Mesenchymal stem cell (in vitro differentiated cells and primary cell): ENCODE measurements at regions not wholly inside any gene's neighbourhood (a gene's known extent, or its start where the extent isn't known, plus 50 kb on each side); places are given as distances from the start of the nearest gene placed in this dataset.
"Not testable (repeated sequence)": the region's sequence is repeated elsewhere in the genome, so short reads cannot be mapped to it uniquely, and the experiment has no call there.

Experiments used
- DNase-seq: peaks from one replicate; pipeline ENCODE4 v3.0.0-alpha.2; 2013
- H2AFZ ChIP-seq: one replicate; pipeline ENCODE4 v1.6.1; 2013; ENCODE audit warnings: low read depth, mild to moderate bottlenecking, control low read depth, inconsistent platforms, low read length, moderate library complexity
- H2AK5ac ChIP-seq: 2 replicates; pipeline ENCODE4 v1.6.1; 2013; ENCODE audit warnings: low read length, moderate library complexity, mild to moderate bottlenecking, inconsistent platforms; ENCODE audit not compliant: severe bottlenecking
- H2BK120ac ChIP-seq: one replicate; pipeline ENCODE4 v1.6.1; 2013; ENCODE audit warnings: low read depth, mild to moderate bottlenecking, inconsistent platforms, low read length, moderate library complexity
- H2BK12ac ChIP-seq, 2 experiments: one replicate each; pipeline ENCODE4 v1.6.1; 2013; ENCODE audit warnings: inconsistent platforms in 2 of 2, low read length in 2 of 2, mild to moderate bottlenecking in 2 of 2, moderate library complexity in 2 of 2, control low read depth in 1 of 2
- H2BK15ac ChIP-seq: one replicate; pipeline ENCODE4 v1.6.1; 2013; ENCODE audit warnings: mild to moderate bottlenecking, low read depth, inconsistent platforms; ENCODE audit not compliant: poor library complexity, severe bottlenecking
- H2BK5ac ChIP-seq: 2 replicates; pipeline ENCODE4 v1.6.1; 2013; ENCODE audit warnings: low read depth, mild to moderate bottlenecking, low read length, control low read depth, inconsistent platforms; ENCODE audit not compliant: poor library complexity, severe bottlenecking
- H3K14ac ChIP-seq, 2 experiments: one replicate each; pipeline ENCODE4 v1.6.1; 2013; ENCODE audit warnings: inconsistent platforms in 2 of 2, low read length in 2 of 2, control low read depth in 1 of 2, mild to moderate bottlenecking in 1 of 2, moderate library complexity in 1 of 2
- H3K18ac ChIP-seq, 2 experiments: one replicate each; pipeline ENCODE4 v1.6.1; 2013; ENCODE audit warnings: inconsistent platforms in 2 of 2, low read length in 2 of 2, control low read depth in 1 of 2, low read depth in 1 of 2, mild to moderate bottlenecking in 1 of 2
- H3K23ac ChIP-seq, 2 experiments: one replicate each; pipeline ENCODE4 v1.6.1; 2013; ENCODE audit warnings: inconsistent platforms in 2 of 2, low read length in 2 of 2, mild to moderate bottlenecking in 2 of 2, moderate library complexity in 2 of 2, control low read depth in 1 of 2
- H3K27ac ChIP-seq: 2 replicates; pipeline ENCODE4 v1.5.1; 2013; ENCODE audit warnings: mild to moderate bottlenecking, moderate library complexity, low read length, control low read depth, inconsistent platforms; ENCODE audit not compliant: poor library complexity, severe bottlenecking
- H3K27me3 ChIP-seq, 2 experiments: 2 replicates each; pipeline versions ENCODE4 v1.6.1 to v1.7.0; 2013; ENCODE audit warnings: low read length in 2 of 2, mild to moderate bottlenecking in 2 of 2, moderate library complexity in 2 of 2, control low read depth in 1 of 2, inconsistent platforms in 1 of 2; ENCODE audit not compliant: control insufficient read depth in 1 of 2, insufficient read depth in 1 of 2
- H3K36me3 ChIP-seq, 2 experiments: 2 replicates each; pipeline versions ENCODE4 v1.6.1 to v1.7.0; 2013; ENCODE audit warnings: low read length in 2 of 2, control low read depth in 1 of 2, inconsistent platforms in 1 of 2, low read depth in 1 of 2, mild to moderate bottlenecking in 1 of 2; ENCODE audit not compliant: insufficient read depth in 2 of 2, control insufficient read depth in 1 of 2
- H3K4ac ChIP-seq, 2 experiments: one replicate each; pipeline ENCODE4 v1.6.1; 2013; ENCODE audit warnings: inconsistent platforms in 2 of 2, low read length in 2 of 2, mild to moderate bottlenecking in 2 of 2, moderate library complexity in 2 of 2, control low read depth in 1 of 2, low read depth in 1 of 2
- H3K4me1 ChIP-seq: 2 replicates; pipeline ENCODE4 v1.6.1; 2013; ENCODE audit warnings: low read depth, low read length, control low read depth; ENCODE audit not compliant: control insufficient read depth, insufficient read depth
- H3K4me2 ChIP-seq: 2 replicates; pipeline ENCODE4 v1.6.1; 2013; ENCODE audit warnings: low read length, mild to moderate bottlenecking, inconsistent platforms; ENCODE audit not compliant: poor library complexity, severe bottlenecking
- H3K4me3 ChIP-seq, 2 experiments: 2 replicates each; pipeline versions ENCODE4 v1.5.1 to v1.7.0; 2013; ENCODE audit warnings: low read length in 2 of 2, mild to moderate bottlenecking in 2 of 2, control low read depth in 1 of 2, low read depth in 1 of 2; ENCODE audit not compliant: insufficient read depth in 1 of 2
- H3K79me1 ChIP-seq: replicated peaks from 2 replicates; pipeline ENCODE4 v1.6.1; 2013; ENCODE audit warnings: mild to moderate bottlenecking, control low read depth, low read length, inconsistent platforms; ENCODE audit not compliant: poor library complexity, severe bottlenecking
- H3K9ac ChIP-seq: 2 replicates; pipeline ENCODE4 v1.7.0; 2013; ENCODE audit warnings: mild to moderate bottlenecking, low read length, moderate library complexity
- H3K9me3 ChIP-seq: 2 replicates; pipeline ENCODE4 v1.7.0; 2013; ENCODE audit warnings: mild to moderate bottlenecking, low read length; ENCODE audit not compliant: control insufficient read depth
- H4K8ac ChIP-seq: one replicate; pipeline ENCODE4 v1.6.1; 2013; ENCODE audit warnings: inconsistent platforms, mild to moderate bottlenecking, low read length, moderate library complexity
- H4K91ac ChIP-seq: one replicate; pipeline ENCODE4 v1.6.1; 2013; ENCODE audit warnings: mild to moderate bottlenecking, low read length, inconsistent platforms
- WGBS: methylation state at CpG from one replicate; pipeline ENCODE4 v1.1.7; 2013; ENCODE audit warnings: mixed read lengths; 5-methylcytosine and 5-hydroxymethylcytosine counted together

DNA sequence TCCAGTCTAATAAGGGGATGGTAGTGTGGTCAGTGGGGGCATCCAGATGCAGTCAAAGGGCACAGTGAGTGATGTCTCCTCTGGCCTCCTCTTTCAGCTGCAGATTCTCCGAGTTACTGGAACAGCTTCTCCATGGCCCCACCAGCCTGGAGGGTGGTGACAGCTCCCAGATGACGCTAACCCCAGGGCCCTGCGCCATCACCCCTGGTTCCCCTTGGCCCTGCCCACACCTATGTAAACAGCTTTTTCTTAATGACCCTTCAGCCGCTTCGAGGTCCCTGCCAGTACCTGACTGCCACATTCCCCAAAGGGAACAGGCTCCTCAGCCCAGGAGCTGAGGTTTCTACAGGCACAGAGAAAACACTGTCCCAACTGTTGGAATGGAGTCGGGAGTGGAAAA, 235.0 kb downstream of the POTED start:
- H2AK5ac ChIP-seq, H3K79me1 ChIP-seq, H2BK12ac ChIP-seq, H3K14ac ChIP-seq, H3K36me3 ChIP-seq, H4K8ac ChIP-seq, H2AFZ ChIP-seq, H3K9me3 ChIP-seq, H3K4me1 ChIP-seq, H3K27ac ChIP-seq, H3K9ac ChIP-seq, H3K4me2 ChIP-seq, H3K4ac ChIP-seq, H3K18ac ChIP-seq, H3K23ac ChIP-seq, H2BK5ac ChIP-seq, H2BK120ac ChIP-seq, H3K27me3 ChIP-seq, H4K91ac ChIP-seq, H2BK15ac ChIP-seq, H3K4me3 ChIP-seq, DNase-seq: not testable (repeated sequence)
- 53% methylated on average over 3 of the region's 6 CpGs for WGBS

DNA sequence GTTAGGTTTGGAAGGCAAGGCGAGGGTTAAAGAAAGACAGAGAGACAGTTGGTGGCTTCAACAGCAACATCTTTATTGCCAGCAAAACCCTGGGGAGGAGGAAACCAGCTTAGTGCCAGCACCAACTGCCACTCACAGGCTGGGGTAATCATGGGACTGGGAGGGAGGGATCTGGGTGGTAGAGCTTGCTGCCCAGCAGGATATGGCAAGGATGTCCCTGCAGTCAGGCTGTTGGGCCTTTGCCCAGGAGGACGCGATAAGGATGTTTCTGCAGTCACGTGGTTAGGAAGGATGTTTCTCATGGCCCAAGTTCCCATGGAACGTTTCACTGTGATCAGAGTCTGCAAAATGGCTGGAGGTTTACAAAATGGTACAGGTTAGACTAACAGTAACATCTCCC, 233.5 kb downstream of the POTED start:
- not testable (repeated sequence) for H3K9ac ChIP-seq, H3K23ac ChIP-seq, H2BK12ac ChIP-seq, H2BK120ac ChIP-seq, H3K4me2 ChIP-seq, H3K27ac ChIP-seq, H3K27me3 ChIP-seq, H2AFZ ChIP-seq, H3K4me3 ChIP-seq, H2AK5ac ChIP-seq, H3K36me3 ChIP-seq, H3K14ac ChIP-seq, H2BK15ac ChIP-seq, H4K91ac ChIP-seq, H4K8ac ChIP-seq, H3K4me1 ChIP-seq, DNase-seq, H3K9me3 ChIP-seq, H3K18ac ChIP-seq, H3K4ac ChIP-seq, H3K79me1 ChIP-seq, H2BK5ac ChIP-seq
- WGBS, result 20% methylated on average over 1 of the region's 5 CpGs

DNA sequence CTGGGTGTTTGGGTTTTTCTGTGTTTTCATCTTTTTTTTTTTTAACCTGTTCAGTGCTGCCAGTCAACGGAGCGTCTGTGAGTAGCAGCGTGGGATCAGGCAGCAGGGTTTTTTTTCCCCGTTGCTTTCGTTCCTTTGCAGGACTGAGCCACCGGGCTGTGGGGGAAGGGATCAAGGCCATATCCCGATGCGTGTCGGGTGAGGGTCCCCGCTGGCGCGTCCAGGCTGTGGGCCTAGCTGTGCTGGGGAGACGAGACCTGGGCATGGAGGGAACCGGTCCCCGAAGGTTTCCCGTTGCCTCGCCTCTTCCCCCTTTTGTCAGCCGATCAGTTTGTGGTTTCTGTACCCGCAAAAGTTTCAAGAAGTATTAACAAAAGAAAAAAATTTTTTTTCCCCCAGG, 218.1 kb downstream of the POTED start:
- H3K27me3 ChIP-seq, H2AFZ ChIP-seq, H3K4me2 ChIP-seq, H3K27ac ChIP-seq, H3K4ac ChIP-seq, H3K23ac ChIP-seq, H2BK12ac ChIP-seq, H3K4me1 ChIP-seq, H2AK5ac ChIP-seq, H2BK120ac ChIP-seq, H3K18ac ChIP-seq, H3K4me3 ChIP-seq, H3K9ac ChIP-seq, H3K79me1 ChIP-seq, H4K91ac ChIP-seq, H2BK5ac ChIP-seq, H3K36me3 ChIP-seq, H3K14ac ChIP-seq, DNase-seq, H4K8ac ChIP-seq, H2BK15ac ChIP-seq, H3K9me3 ChIP-seq: not testable (repeated sequence)
- 90% methylated on average over 15 of the region's 19 CpGs for WGBS

DNA sequence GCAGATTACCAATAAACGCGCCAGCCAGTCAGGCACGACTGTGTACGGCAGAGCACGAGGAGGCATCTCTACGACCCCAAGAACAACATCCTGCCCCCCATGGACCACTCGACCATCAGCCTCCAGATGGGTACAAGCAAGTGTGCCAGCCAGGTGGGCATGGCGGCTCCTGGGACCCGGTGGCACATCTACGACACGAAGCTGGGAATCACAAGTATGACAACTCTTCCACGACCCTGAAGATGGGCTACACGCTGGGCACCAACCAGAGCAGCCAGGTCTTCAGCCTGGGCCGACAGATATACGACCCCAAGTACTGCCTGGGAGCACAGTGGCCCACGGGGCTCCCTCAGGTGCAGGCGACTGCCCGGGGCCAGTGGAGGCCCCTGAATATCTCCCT, 217.6 kb downstream of the POTED start:
- Histone ChIP-seq H2AK5ac (no peak overlapping the region), H3K23ac (no peak overlapping the region), H3K4me3 (no peak overlapping the region), H3K18ac (no peak overlapping the region), H3K9me3 (no peaks in the 10 kb centered on the region), H3K4ac (no peak overlapping the region), H3K4me2 (no peak overlapping the region), H2AFZ (no peak overlapping the region), H2BK5ac (no peak overlapping the region), H3K36me3 (no peaks in the 10 kb centered on the region), H3K27me3 (no peaks in the 10 kb centered on the region), H2BK120ac (no peak overlapping the region), H3K27ac (no peak overlapping the region), H3K79me1 (no peaks in the 10 kb centered on the region), H4K91ac (no peak overlapping the region), H3K4me1 (no peaks in the 10 kb centered on the region), H3K9ac (no peak overlapping the region), H3K14ac (no peak overlapping the region), H2BK12ac (no peak overlapping the region), H4K8ac (no peak overlapping the region), H2BK15ac (no peak overlapping the region)
- 79% methylated on average over 18 of the region's 18 CpGs for WGBS
- DNase-seq, result no peak
